ENCODE measurements at regions not wholly inside any gene's neighbourhood (a gene's known extent, or its start where the extent isn't known, plus 50 kb on each side); places are given as distances from the start of the nearest gene placed in this dataset.

DNA sequence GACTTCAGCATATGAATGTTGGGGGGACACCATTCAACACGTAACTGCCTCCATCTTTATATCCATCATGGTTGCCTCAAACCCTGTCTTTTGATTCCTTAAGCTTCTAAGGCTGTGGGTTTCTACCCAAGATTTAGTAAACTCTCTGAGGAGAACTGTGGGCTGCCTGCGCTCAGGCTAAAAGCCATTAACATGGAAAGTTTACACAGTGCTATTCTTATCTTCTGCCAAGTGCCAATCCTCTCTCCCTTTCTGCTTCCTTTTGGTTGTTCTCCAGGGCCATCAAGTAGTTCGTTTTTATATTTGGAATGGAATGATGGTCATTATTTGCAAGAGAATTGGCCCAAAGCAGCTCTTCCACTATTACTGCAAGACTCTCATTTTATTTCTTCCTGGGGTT, 97.3 kb upstream of the KLF14 start:
- TF ChIP-seq, protein P1, sequence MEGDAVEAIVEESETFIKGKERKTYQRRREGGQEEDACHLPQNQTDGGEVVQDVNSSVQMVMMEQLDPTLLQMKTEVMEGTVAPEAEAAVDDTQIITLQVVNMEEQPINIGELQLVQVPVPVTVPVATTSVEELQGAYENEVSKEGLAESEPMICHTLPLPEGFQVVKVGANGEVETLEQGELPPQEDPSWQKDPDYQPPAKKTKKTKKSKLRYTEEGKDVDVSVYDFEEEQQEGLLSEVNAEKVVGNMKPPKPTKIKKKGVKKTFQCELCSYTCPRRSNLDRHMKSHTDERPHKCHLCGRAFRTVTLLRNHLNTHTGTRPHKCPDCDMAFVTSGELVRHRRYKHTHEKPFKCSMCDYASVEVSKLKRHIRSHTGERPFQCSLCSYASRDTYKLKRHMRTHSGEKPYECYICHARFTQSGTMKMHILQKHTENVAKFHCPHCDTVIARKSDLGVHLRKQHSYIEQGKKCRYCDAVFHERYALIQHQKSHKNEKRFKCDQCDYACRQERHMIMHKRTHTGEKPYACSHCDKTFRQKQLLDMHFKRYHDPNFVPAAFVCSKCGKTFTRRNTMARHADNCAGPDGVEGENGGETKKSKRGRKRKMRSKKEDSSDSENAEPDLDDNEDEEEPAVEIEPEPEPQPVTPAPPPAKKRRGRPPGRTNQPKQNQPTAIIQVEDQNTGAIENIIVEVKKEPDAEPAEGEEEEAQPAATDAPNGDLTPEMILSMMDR (IDR thresholded peaks at IDR 0.05): no peak
- no peak for TF ChIP-seq POLR2AphosphoS5 (IDR thresholded peaks at IDR 0.05)

Measured in sigmoid colon (tissue), 4 donors.